Right hindlimb (tissue), 1 donor: ENCODE measurements at regions not wholly inside any gene's neighbourhood (a gene's known extent, or its start where the extent isn't known, plus 50 kb on each side); places are given as distances from the start of the nearest gene placed in this dataset.
"Not testable (repeated sequence)": the region's sequence is repeated elsewhere in the genome, so short reads cannot be mapped to it uniquely, and the experiment has no call there.

ENCODE experiments used
- DNase-seq: peaks from one replicate; pipeline ENCODE4 v3.0.0-alpha.2; 2018

DNA sequence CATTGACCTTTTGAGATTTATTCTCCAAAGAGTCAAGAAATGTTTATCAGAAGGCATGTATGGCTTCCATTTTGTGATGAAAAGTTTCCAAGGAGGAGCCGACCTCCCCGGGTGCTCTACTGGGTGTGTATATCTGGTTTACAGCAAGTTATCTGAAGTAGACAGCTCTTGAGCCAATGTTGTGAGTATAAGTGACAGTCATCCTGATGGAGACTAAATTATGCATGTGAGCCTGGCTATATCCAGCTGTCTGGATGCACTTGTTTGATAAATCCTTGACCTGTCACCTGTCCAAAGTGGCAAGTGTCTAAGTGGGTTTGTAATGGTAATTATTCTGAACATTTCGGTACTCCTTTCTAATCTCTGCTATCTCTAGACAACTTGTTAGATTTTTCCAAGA lies 142.2 kb downstream of the NR2F2 start:
- no peak for DNase-seq

- DNase-seq = no peak
These were observed 143.1 kb downstream of the NR2F2 start for GRCh38 chr15:96473556-96473955.

DNA sequence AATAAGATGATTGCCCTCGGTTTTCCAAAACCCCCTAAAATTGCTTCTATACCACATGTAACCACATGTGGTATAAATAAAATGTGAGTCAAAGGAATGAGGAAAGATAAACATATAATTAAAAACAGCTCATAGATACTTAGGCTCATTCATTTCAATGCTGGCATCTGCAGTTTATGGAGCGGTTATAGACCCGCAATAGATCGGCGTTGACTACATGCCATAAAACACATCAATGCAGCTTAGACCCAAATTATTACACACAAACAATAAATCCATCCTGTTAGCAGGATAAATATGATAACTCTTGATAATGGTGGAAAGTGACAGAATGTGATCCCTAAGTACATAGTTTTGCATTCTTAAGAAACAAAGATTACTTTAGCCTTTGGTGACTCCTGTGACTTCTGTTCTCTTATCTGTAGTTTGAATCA lies 143.7 kb downstream of the NR2F2 start:
- no peak for DNase-seq

GRCh38 chr15:96477227-96477626 lies 146.7 kb downstream of the NR2F2 start:
- DNase-seq = no peak

GRCh38 chr15:96484412-96484811 lies 153.9 kb downstream of the NR2F2 start:
- DNase-seq = not testable (repeated sequence)

DNA sequence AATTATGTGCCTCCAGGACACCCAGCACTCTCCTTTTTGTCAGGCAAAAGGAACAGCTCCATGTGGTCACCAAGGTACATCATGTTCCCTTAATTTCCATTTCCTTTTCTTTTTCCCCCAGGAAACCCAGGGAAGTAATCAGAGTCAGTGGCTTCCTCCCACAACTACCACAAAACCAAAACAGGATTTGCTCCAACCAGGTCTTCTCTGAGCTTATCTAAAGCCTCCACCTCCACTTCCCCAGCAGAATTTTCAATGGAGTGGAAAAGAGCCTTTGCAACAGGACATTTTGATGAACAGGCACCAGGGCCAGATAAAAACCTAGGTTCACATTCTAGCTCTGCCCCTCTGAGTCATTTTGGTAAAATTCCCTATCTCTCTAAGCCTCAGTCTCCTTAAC lies 154.3 kb downstream of the NR2F2 start:
- DNase-seq = no peak

DNA sequence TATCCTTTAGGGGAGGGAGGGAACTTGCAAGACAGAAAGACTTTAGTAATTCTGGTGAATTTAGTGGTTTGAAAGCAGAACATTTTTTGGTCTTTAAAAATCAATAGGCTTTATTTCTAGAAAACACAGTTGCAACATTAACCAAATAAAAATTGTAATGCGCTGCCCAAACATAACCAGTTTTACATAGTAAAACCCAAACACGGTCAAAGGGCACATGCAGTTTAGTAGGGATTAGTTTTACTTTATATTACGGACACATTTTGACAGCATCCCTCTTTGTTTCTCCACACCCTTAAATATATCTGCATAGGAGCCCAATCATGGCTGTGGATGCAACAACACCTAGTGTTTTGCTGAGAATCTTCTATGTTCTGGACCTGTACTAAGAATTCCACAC lies 156.7 kb downstream of the NR2F2 start:
- no peak for DNase-seq

- DNase-seq = not testable (repeated sequence)
These were observed 160.7 kb downstream of the NR2F2 start for GRCh38 chr15:96491066-96491699.

GRCh38 chr15:96491700-96492644 lies 161.5 kb downstream of the NR2F2 start:
- not testable (repeated sequence) for DNase-seq

DNA sequence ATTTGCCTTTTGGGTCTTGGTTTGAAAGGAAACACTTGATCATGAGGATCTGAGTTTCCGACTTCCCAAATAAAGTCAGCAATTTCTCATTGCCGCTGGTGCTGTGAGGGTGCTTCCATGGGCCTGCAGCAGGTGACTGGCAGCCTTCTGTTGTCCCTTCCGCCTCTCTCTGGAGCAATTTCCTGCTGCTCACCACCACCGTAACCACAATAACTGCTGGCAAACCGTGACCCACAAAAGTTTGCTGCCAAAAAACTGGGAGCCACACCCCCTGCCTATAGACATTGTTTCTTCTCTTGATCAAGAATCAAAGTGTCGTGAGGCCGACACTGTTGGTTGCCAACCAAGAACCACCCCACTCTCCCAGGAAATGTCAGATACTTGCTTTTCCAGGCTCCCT lies 164.0 kb downstream of the NR2F2 start:
- DNase-seq = no peak

- no peak for DNase-seq
These were observed 164.9 kb downstream of the NR2F2 start for GRCh38 chr15:96495386-96495785.

GRCh38 chr15:96497951-96498350 lies 167.5 kb downstream of the NR2F2 start:
- no peak for DNase-seq

GRCh38 chr15:96500508-96500907 lies 170.0 kb downstream of the NR2F2 start:
- DNase-seq = no peak

DNA sequence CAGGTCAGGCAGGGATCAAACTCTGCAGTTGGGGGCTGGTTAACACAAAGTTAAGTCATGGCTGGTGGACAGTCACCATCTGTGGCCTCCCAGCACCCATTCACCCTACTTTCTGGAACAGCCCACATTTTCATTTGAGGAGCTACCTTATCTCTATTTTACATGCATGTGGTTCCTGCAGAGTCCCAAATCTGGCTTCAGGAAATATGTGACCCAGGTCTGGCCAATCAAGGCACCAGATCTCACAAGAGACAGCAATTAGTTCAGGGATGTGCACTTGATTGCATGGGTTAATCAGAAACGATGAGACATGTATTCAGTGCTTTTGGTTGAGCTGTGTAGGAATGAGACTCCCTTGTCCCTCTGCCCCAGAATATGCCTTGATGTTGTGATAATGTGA lies 170.9 kb downstream of the NR2F2 start:
- DNase-seq = no peak

- no peak for DNase-seq
These were observed 171.7 kb downstream of the NR2F2 start for GRCh38 chr15:96502196-96502595.

GRCh38 chr15:96503276-96503675 lies 172.8 kb downstream of the NR2F2 start:
- no peak for DNase-seq

GRCh38 chr15:96504371-96504770 lies 173.9 kb downstream of the NR2F2 start:
- no peak for DNase-seq

DNA sequence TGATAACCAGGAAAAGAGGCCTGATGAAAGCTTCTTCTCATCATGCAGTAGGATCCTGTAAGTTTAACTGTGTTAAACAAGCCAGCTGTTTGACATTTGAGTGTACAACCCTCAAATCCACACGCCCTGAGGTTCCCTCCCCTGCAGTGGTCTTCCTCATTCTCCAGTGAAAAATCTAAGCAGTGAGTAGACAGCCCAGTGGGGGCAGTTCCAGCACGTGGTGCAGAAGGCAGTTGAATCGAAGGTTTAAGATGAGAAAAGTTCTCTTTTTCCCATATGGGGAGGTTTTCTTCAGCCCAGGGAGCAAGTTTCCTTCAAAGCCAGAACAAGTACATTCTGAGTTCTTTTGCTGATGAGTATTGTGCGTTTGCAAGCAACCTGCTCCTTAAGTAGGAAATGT lies 174.5 kb downstream of the NR2F2 start:
- no peak for DNase-seq

- no peak for DNase-seq
These were observed 184.2 kb downstream of the NR2F2 start for GRCh38 chr15:96514607-96515285.

DNA sequence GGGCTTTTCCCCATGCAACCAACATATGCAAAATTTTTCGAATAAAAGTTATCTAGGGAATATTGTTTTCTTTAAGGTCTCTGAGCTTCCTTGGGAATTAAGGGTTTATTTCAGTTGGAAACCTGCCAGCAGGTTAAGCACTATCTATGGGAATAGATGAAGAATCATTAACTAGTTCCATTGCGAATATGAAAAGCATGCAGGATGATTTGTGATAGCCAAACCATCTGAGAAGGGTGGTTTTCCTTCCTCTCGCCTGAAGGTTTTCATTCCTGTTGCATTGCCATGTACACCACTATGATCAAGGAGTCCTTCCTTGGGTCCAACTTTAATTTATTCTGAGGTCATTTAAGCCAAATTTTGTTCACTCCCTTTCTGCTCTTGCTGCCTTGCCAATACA lies 184.9 kb downstream of the NR2F2 start:
- DNase-seq = no peak

GRCh38 chr15:96521386-96521785 lies 190.9 kb downstream of the NR2F2 start:
- no peak for DNase-seq

GRCh38 chr15:96524676-96525417 lies 194.3 kb downstream of the NR2F2 start:
- no peak for DNase-seq

DNA sequence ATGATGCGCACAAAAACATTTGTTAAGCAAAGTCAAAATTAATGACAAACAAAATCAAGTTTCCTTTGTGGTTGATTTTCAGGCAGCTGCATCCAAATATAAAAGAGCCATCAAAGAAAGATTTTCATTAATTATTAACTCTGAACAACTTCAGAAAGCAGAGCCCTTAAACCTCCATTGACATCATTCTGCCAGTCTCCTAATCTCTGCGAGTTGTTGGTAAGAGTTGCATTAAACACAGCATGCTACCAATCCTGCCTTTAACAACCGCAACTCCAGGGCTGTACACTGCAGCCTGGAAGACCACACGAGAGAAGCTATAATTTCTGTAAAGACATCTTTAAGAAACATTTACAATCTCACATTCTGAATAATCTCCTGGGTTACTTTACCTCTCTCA lies 204.6 kb downstream of the NR2F2 start:
- DNase-seq = no peak
